ENCODE measurements at regions not wholly inside any gene's neighbourhood (a gene's known extent, or its start where the extent isn't known, plus 50 kb on each side); places are given as distances from the start of the nearest gene placed in this dataset.
A peak's percentile ranks its signal among the peaks of the same experiment; 100 is the strongest.

DNA sequence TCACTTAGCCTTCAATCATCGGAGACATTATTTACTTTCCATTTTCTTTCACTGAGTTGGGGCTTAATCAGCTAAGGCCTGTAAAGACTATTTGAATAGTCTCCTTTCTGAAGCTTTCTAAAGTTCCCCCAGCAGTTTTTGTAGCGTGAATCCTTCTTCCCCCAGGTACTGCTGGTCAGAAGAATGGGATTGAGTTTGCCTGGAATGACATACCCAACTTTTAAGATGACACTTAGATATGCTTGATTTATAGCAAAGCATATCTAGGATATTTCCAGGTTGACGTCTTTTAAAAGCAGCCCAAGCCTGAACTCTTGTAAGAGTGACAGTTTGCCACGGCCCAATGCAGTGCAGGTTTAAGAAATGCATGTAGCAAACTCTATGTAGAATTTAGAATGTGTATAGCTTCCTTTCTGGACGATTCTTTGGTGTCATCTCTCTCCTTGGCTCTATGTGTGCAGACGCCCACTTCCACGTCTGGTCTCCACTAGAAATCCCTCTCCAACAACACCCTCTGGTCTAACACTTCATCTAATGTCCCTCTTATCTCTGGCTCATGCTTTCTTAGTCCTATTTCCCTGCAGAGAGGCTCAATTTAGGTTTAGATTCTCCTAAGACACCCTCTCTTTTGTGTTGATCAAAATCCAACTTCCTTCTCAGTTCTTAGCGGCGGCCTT lies 175.0 kb upstream of the CYRIA start:
- no peak overlapping the region for H3T11ph ChIP-seq (ENCODE audit: low read length)
- H3K4me1 Mint-ChIP-seq: no peaks in the 10 kb centered on the region
- H3K27me3 Mint-ChIP-seq (ENCODE audit: low read depth): no peaks in the 10 kb centered on the region
- no peaks in the 10 kb centered on the region for H3K79me2 ChIP-seq (ENCODE audit: insufficient read depth, low read length)
- H4K20me1 ChIP-seq (ENCODE audit: control insufficient read depth, insufficient read depth, insufficient read length): no peaks in the 10 kb centered on the region
- no peak overlapping the region for H3K4ac ChIP-seq (ENCODE audit: low read depth, low read length)
- H2BK20ac ChIP-seq (ENCODE audit: low read depth, low read length, poor library complexity, severe bottlenecking): no peak overlapping the region
- no peak overlapping the region for H2BK15ac ChIP-seq (ENCODE audit: low read depth, low read length)
- no peaks in the 10 kb centered on the region for H3K23me2 ChIP-seq (ENCODE audit: insufficient read length, low read depth, low read length, poor library complexity, severe bottlenecking)
- H3K9me3 ChIP-seq (ENCODE audit: control insufficient read depth, low read depth, low read length): no peaks in the 10 kb centered on the region
- no peak overlapping the region for H2BK120ac ChIP-seq (ENCODE audit: low read depth, low read length, poor library complexity, severe bottlenecking)
- H3K9ac ChIP-seq (ENCODE audit: extremely low read depth, insufficient read length, low read length): no peak overlapping the region
- H2AK5ac ChIP-seq (ENCODE audit: insufficient read length, low read length): no peak overlapping the region
- H2BK12ac ChIP-seq (ENCODE audit: insufficient read length, low read depth, low read length): no peak overlapping the region
- H3K18ac ChIP-seq (ENCODE audit: insufficient read length, low read depth, low read length): no peak overlapping the region
- no peaks in the 10 kb centered on the region for H3K27me3 ChIP-seq (ENCODE audit: insufficient read depth, low read length)
- TF ChIP-seq, protein P1, sequence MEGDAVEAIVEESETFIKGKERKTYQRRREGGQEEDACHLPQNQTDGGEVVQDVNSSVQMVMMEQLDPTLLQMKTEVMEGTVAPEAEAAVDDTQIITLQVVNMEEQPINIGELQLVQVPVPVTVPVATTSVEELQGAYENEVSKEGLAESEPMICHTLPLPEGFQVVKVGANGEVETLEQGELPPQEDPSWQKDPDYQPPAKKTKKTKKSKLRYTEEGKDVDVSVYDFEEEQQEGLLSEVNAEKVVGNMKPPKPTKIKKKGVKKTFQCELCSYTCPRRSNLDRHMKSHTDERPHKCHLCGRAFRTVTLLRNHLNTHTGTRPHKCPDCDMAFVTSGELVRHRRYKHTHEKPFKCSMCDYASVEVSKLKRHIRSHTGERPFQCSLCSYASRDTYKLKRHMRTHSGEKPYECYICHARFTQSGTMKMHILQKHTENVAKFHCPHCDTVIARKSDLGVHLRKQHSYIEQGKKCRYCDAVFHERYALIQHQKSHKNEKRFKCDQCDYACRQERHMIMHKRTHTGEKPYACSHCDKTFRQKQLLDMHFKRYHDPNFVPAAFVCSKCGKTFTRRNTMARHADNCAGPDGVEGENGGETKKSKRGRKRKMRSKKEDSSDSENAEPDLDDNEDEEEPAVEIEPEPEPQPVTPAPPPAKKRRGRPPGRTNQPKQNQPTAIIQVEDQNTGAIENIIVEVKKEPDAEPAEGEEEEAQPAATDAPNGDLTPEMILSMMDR (conservative IDR thresholded peaks at IDR 0.05): no peak
- H3K36me3 Mint-ChIP-seq (ENCODE audit: insufficient read depth in 1 of 3, low read depth in 3 of 3): no peaks in the 10 kb centered on the region
- no peak overlapping the region for H3K56ac ChIP-seq (ENCODE audit: insufficient read length, low read depth, low read length)
- H3K27ac Mint-ChIP-seq: peak overlapping the region in 1 of 3 experiments; percentile 31; a peak in 2 of 7 replicates
- H4K8ac ChIP-seq (replicated peaks; ENCODE audit: insufficient read length, low read depth, low read length): no peak overlapping the region
- no peak overlapping the region for H3K4me3 Mint-ChIP-seq
- no peaks in the 10 kb centered on the region for H3K79me1 ChIP-seq (ENCODE audit: insufficient read depth, low read depth, low read length, poor library complexity, severe bottlenecking)
- no peaks in the 10 kb centered on the region for H3K4me1 ChIP-seq (ENCODE audit: insufficient read depth, low read length)
- H3K27ac ChIP-seq (ENCODE audit: insufficient read length, low read depth, low read length): no peak overlapping the region
- no peaks in the 10 kb centered on the region for H3K9me3 Mint-ChIP-seq
- H3K14ac ChIP-seq (ENCODE audit: insufficient read depth, low read length): no peak overlapping the region
- H2BK5ac ChIP-seq (ENCODE audit: insufficient read length, low read length): no peak overlapping the region
- no peak overlapping the region for H4K91ac ChIP-seq (ENCODE audit: insufficient read length, low read depth, low read length)
- H4K5ac ChIP-seq (ENCODE audit: insufficient read length, low read depth, low read length): no peak overlapping the region
- H3K23ac ChIP-seq (ENCODE audit: insufficient read length, low read depth, low read length): no peak overlapping the region
- H2AFZ ChIP-seq (ENCODE audit: low read length): no peak overlapping the region
- no peak overlapping the region for H3K4me2 ChIP-seq (ENCODE audit: insufficient read depth, insufficient read length, low read length)
- WGBS (ENCODE audit: extremely low coverage, insufficient read length, low lambda C conversion rate): no CpG with 5 or more reads among the region's 9 CpGs
- DNase-seq: no peak

Measured in H9 (cell line).